ENCODE measurements at regions not wholly inside any gene's neighbourhood (a gene's known extent, or its start where the extent isn't known, plus 50 kb on each side); places are given as distances from the start of the nearest gene placed in this dataset.
A peak's percentile ranks its signal among the peaks of the same experiment; 100 is the strongest.

DNA sequence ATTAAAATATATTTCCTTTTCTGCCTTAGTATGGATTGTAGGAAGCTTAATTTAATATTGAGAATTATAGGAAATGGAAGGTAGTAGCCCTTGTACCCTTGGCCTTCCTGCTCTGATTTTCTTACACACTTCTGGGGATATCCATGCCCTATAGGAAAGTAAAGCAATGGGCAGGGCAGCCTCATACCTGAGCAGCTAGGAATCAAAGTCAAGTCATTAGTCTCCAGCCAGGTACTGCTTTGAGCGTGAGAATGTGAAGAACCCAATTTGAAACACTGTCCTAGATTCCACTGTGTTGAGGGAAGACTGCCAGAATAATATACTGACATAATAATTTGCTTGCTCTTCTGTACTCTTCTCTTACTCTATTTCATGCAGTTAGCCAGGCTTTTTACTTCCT is 51.0 kb upstream of the L3MBTL3 start:
- DNase-seq (ENCODE audit: low read depth in 2 of 2): no peak

DNA sequence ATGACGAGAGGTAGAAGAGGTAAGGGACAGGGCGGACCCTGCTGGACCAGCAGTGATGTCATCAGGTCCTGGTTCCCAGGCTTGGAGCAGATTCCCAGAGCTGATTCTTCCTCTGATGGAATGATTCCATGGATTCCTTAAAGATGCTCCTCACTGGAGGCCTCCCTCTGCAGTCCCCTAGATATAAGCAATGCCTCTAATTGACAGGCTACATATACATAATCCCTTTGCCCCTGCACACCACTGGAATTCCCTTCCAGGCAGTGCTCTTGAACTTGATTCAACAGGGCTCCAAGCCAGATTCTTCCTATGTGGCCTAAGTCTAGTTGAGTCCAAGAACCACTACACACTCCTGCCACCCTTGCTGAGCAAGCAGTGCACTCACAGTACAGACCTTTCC is 52.3 kb upstream of the L3MBTL3 start:
- no peak for DNase-seq (ENCODE audit: low read depth in 2 of 2)

DNA sequence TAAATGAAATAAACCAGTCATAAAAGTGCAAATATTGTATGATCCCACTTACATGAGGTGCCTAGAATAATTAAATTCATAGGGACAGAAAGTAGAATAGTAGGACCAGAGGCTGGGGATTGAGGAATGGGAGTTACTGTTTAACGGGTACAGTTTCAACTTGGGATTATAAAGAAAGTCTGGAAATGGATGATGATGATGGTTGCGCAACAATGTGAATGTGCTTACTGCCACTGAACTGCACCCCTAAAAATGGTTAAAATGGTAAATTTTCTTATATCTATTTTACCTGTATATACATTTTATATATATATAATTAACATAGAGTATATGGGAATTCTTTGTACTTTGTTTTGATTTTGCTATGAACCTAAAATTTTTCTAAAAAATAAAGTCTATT is 53.3 kb upstream of the L3MBTL3 start:
- DNase-seq (ENCODE audit: low read depth in 2 of 2): no peak

DNA sequence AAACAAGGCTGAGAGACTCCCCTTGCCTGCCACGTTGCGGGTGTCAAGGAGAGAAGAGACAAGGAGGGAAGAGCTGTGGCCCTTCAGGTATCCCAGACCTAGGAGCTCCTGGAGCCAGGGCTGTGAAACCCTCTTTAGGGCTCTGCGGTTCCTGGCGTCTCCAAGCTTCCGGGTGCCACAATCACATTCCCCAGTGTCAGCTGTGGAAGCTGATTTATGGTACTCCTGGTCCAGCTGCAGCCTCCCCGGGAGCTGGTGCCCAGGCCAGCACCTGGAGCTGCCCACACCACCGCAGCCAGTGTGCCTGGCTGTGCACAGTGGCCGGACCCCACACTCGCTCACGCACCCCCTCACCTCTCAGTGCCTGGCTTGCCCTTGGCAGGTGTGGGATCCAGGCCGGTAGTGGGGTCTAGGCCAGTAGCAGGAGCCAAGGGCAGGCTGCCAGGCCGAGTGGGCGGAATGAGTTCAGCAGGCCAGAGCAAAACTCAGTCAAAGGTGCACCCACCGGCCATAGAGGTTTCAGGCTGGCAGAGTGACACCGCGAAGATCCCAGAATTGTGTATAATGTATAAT is 58.9 kb upstream of the L3MBTL3 start:
- DNase-seq (ENCODE audit: low read depth in 2 of 2): no peak

DNA sequence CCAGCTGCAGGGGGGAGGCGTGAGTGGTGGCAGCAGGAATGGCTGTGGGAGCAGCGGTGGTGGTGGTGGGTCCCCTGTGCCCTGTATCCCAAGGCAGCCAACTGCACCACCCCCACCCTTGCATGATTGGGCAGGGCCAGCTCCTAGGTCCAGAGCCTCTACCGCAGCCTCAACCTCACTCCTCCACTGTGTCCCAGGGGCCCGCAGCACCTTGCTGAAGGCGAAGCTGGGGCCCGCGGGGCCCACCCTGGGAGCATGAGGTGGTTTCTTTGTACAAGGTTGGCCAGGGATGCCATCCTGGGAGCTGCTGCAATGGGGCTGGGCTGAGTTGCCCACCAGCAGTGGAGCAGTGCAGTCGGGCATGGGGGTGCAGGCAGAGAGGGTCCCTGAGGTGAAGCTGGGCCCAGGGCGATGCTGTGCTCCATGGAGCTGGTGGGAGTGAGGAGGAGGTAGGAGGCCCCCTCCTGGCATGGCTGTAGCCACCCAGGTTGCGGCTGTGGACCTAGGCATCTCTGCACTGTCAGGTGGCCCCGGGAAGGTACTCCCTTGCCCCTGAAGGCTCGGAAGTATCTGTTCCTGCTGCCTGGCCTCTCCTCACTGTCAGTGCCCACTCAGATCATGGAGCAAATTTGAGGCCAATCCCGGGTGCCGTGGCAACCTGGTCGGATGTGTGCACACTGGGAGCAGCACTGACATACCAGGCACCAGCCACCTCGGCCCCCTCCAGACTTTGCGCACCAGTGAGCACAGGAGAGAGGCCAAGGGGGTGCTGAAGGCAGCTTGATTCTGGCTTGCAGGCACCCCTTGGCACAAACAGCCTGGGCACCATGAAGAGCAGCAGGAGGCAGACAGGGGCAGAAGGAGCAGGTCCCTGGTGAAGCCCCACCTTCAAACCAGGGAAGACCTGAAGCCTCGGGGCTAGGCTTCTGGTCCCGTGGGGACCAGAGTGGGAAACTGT is 60.2 kb upstream of the L3MBTL3 start:
- no peak for DNase-seq (ENCODE audit: low read depth in 2 of 2)

- DNase-seq (ENCODE audit: low read depth in 2 of 2): no peak
Measured at GRCh38 chr6:129955584-129955983, 62.8 kb upstream of the L3MBTL3 start.

DNA sequence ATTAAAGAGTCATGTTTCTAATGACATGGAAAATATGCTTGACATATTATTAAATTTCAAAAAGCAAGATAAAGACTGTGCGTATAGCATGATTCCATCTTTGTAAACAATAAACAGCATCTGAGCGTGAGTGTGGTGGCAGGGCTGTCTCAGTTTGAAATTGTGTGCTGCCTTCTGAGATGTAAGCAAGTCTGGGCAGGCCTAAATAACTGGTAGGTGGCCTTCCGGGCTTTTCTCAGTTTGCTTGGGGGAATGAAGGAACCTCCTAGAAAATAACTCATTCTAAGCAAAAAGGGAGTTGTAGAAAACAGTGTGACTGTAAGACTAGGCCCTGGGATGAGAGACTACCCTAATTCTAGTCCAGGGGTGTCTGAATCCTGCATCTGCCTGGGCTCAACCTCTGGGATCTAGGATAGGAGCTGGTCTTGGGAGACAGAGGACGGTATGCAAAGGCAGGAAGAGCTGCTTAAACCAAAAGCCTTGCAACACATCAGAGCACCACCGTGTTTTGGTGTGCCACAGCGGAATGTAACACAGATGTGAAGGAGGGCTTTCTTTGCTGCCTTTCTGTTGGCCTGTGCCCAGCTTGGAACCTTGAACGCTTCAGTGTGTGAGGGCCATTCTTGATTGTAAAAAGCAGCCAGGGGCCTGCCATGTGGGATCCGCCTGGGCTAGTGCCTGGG is 63.5 kb upstream of the L3MBTL3 start:
- no peak for DNase-seq (ENCODE audit: low read depth in 2 of 2)

DNA sequence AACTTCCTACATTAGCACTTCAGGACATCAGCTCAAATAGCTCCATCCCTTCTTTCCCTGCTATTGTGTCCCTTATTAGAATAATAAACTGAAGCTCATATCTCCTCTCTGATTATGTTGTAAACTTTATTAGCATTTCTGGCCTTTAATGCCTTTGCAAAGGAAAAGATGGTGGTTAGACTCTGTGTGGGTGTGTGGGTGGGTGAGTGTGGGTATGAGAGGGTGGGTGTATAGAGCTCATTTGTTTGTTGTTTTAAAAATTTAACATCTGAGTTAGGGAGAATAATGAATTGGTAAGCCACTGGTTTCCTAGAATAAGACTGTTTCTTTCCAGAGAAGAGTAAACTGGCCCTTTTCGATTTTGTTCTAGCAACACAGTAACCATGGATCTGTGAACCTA is 70.6 kb upstream of the L3MBTL3 start:
- DNase-seq (ENCODE audit: low read depth in 2 of 2): no peak

- DNase-seq (ENCODE audit: low read depth in 2 of 2): no peak
Measured at GRCh38 chr6:129946439-129947140, 71.8 kb upstream of the L3MBTL3 start.

- no peak for DNase-seq (ENCODE audit: low read depth in 2 of 2)
Measured at GRCh38 chr6:129943637-129944271, 74.6 kb upstream of the L3MBTL3 start.

DNA sequence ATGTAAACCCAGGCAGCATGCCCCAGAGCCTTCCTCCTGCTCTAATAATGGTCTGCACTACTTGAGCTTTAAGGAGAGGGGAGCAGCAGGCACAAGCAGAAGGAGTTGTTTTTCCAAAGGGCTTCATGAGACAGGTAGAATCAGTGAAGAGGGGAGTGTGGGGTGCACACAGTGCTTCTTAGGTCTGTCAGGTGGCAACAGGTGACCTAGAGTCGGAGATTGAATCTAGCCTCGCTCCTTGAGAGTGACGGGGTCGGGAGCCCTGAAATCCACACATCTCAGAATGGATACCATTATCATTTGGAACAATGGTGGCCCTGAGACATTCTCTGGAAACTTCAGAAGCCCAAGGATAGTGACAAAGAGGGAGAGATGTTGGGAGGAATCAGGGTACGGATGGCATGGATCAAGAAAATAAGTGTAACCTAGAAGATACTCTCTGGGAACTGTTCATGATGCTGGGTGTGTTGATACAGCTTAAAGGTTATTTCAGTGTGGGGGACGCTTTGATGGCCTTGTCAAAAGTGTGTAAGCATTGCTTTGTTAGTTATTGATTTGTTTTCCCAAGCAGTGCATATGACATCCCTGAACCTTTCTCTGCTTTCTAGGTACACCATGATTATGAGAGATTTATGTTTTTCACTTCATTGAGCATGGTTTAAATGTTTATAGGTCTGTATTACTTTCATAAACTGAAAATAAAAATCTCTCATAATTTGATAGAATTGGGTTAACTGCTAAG is 77.8 kb upstream of the L3MBTL3 start:
- DNase-seq (ENCODE audit: low read depth in 2 of 2): no peak

DNA sequence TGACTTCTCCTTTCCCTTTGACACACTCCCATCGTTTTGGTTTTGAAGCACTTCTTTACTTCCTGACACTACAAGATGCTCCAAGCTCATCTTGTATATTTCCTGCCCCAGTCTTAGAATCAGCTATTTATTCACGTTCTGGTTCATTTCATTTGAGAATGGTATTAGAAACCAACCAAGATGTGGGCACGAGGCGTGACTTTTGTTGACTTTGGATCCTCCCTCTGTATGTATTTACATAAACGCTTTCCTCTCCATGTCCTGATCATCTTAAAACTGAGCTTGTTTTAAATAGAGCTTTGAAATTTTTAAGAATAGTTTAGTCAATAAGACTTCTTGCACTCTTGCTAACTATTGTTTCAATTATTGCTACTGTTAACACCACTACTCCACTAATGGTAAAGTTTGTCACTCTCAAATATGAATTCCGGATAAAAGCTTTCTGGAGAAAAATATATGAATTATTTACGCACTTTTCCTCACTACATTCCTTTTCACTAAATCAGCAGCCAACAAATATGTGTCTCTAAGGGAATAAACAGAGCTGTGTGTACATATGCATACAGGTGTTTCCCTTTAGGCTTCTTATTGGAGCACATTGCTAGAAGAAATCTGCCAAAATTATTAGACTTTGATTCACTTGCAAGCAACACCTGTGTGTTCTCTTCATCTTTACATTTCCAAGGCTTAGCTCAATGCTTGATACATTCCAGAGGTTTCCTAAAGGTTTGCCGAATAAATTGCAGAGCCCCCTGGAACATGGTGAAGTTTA is 77.3 kb upstream of the TMEM244 start:
- no peak for DNase-seq (ENCODE audit: low read depth in 2 of 2)

DNA sequence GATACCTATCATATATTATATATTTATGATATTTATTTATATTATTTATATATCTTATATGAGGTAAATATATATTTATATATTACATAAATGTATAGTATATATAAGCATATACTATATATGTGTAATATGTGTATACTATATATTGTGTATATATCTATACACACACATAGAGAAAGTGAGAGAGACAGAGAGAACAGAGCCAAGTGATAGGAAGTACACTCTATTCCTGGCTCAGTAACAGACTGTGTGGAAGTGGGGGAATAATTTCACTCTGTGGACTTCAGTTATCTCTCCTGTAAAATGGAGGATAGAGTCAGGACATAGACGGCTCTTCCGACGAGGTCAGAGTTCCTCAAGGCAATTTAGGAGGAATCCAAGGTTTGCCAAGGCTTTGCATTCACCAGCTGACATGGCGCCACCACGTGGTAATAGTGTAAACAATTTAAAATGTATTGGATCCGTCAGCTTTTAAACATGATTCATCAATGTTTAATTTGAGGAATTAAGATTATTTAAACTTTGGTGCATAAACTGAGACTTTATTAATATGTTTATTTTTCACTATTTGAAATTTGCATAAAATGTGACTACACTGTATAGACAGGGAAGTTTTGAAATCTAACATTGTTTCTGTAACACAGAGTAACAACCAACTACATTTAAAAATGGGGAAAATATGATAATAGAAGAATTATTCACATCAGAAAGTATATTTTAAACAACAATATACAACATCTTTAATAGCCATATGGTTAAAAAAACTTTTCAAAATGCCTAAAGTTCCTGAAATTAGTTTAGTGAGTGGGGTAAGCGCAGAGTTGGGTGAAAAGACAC is 75.4 kb upstream of the TMEM244 start:
- DNase-seq (ENCODE audit: low read depth in 2 of 2): peak in 1 of 2 donors; percentile 1

DNA sequence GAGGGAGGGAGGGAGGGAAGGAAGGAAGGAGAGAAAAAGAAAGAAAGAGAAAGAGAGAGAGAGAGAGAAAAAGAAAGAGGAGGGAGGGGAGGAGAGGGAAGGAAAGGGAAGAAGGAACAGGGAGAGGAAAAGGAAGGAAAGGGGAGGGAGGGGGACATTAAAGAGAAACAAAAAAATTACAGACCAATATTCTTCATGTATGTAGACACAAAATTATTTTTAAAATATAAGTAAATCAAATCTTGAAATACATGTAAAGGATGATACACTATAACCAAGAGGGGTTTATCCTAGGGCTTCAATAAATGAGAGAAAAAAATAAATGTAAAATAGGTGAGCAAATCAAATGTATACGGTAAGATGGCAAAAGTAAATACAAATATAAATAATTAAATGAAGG is 71.2 kb upstream of the TMEM244 start:
- no peak for DNase-seq (ENCODE audit: low read depth in 2 of 2)

- DNase-seq (ENCODE audit: low read depth in 2 of 2): no peak
Measured at GRCh38 chr6:129929433-129929832, 68.3 kb upstream of the TMEM244 start.

DNA sequence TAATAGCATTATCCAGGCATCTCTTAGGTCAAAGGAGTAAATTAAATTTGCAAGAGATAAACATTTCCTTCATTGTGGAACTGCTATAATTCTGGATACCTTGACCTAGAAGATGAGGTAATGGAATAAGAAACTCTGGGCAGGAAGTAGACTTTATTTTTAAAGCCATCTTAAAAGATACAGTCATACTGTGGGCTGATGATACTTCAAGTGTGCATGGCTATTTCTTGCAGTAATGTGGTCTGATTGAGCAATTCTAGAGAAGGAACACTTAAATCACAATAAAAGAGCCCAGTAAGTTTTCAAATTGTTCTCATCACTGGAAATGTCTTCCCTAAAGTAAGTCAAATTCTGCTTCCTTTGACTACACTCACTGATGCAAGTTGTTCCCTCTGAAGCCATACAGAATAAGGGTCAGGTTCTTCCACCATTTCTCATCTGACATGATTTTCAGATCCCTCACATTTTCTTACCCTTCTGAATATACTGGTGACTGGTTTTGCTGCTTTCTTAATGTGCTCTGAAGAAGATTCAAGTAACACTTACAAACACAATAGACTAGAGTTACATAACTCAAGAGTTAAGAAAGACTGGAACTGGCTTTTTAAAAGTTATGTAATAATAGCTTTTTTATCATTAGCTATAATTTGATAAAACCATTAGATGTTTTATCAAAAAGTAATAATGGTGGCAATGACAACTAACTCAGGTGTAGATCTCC is 62.6 kb upstream of the TMEM244 start:
- DNase-seq (ENCODE audit: low read depth in 2 of 2): no peak

GRCh38 chr6:129921169-129921817 is 60.2 kb upstream of the TMEM244 start:
- no peak for DNase-seq (ENCODE audit: low read depth in 2 of 2)

Data from stimulated activated CD8-positive, alpha-beta memory T cell treated with anti-CD3 and anti-CD28 coated beads, Interleukin-15, amount 100 ng/mL, for 4 hours (primary cell).